Endothelial cell of umbilical vein (primary cell): ENCODE measurements at regions not wholly inside any gene's neighbourhood (a gene's known extent, or its start where the extent isn't known, plus 50 kb on each side); places are given as distances from the start of the nearest gene placed in this dataset.
"Not testable (repeated sequence)": the region's sequence is repeated elsewhere in the genome, so short reads cannot be mapped to it uniquely, and the experiment has no call there.

ENCODE experiments used
- BruUV-seq: library from RNA; stranded (reverse); fragments of 400-500 nt; replicated peaks from 2 replicates; lab custom pipeline; 2021; lab: Mats Ljungman, UMichigan
- CTCF ChIA-PET: fragments of 300-600, 350-600 bp; sonication (Branson Sonifier 250); formaldehyde crosslinking; loops from one replicate; lab custom pipeline; 2021; ENCODE audit warnings: antibody characterized with exemption, inconsistent platforms; lab: Charles Lee
- POLR2A ChIA-PET: fragments of 300-600, 350-600 bp; sonication (Branson Sonifier 250); formaldehyde crosslinking; loops from one replicate; lab custom pipeline; 2021; ENCODE audit warnings: antibody characterized with exemption, inconsistent platforms; lab: Charles Lee
- DNase-seq: peaks from one replicate; pipeline ENCODE4 v3.0.0-alpha.2; 2011; ENCODE audit warnings: low read depth, low spot score
- FAIRE-seq: peaks from 2 replicates; lab custom pipeline; 2011; peaks lifted over from hg19 to GRCh38; lab: Jason Lieb, UNC
- H2AFZ ChIP-seq: 2 replicates; pipeline ENCODE4 v1.6.0; 2012; ENCODE audit warnings: low read depth, low read length, control low read depth, inconsistent platforms
- H3K27ac ChIP-seq: 2 replicates; pipeline ENCODE4 v1.5.1; 2011; ENCODE audit warnings: low read depth, mild to moderate bottlenecking, control low read depth, low read length, moderate library complexity; ENCODE audit not compliant: insufficient read depth
- H3K27me3 ChIP-seq, 2 experiments: 2 replicates each; pipeline versions ENCODE4 v1.6.0 to v1.6.1; 2011; ENCODE audit warnings: low read length in 2 of 2, mixed read lengths in 1 of 2; ENCODE audit not compliant: control insufficient read depth in 2 of 2, insufficient read depth in 2 of 2
- H3K36me3 ChIP-seq, 2 experiments: 2 replicates in 1 of 2; 3 replicates in 1 of 2; pipeline ENCODE4 v1.5.1; 2011; ENCODE audit warnings: low read length in 2 of 2, mild to moderate bottlenecking in 1 of 2, moderate library complexity in 1 of 2; ENCODE audit not compliant: control insufficient read depth in 2 of 2, insufficient read depth in 2 of 2; ENCODE audit errors: extremely low read depth in 1 of 2
- H3K4me1 ChIP-seq: 3 replicates; pipeline ENCODE4 v1.5.1; 2011; ENCODE audit warnings: mild to moderate bottlenecking, low read length; ENCODE audit not compliant: control insufficient read depth, insufficient read depth; ENCODE audit errors: extremely low read depth
- H3K4me2 ChIP-seq: 2 replicates; pipeline ENCODE4 v1.6.1; 2011; ENCODE audit warnings: low read length, control low read depth, mixed read lengths; ENCODE audit not compliant: insufficient read depth
- H3K4me3 ChIP-seq, 3 experiments: fragments of 200-600 bp in 1 of 3; sonication (generic), shearing (Covaris generic) in 1 of 3; replicated peaks in 1 of 3; 2 replicates each; pipeline ENCODE4 v1.5.1; 2011 to 2016; ENCODE audit warnings: control low read depth in 3 of 3, low read length in 3 of 3, mild to moderate bottlenecking in 2 of 3, inconsistent platforms in 1 of 3, low read depth in 1 of 3, moderate library complexity in 1 of 3; ENCODE audit not compliant: insufficient read depth in 1 of 3
- H3K79me2 ChIP-seq: 2 replicates; pipeline ENCODE4 v1.6.0; 2012; ENCODE audit warnings: low read length, inconsistent platforms; ENCODE audit not compliant: control insufficient read depth, insufficient read depth
- H3K9ac ChIP-seq: replicated peaks from 2 replicates; pipeline ENCODE3; 2011; ENCODE audit warnings: low read length, control low read depth; ENCODE audit not compliant: insufficient read depth; ENCODE audit errors: extremely low read depth
- H3K9me1 ChIP-seq: replicated peaks from 3 replicates; pipeline ENCODE4 v1.6.0; 2011; ENCODE audit warnings: mild to moderate bottlenecking, low read length; ENCODE audit not compliant: control insufficient read depth, insufficient read depth; ENCODE audit errors: extremely low read depth
- H3K9me3 ChIP-seq: replicated peaks from 2 replicates; pipeline ENCODE4 v1.5.1; 2012; ENCODE audit warnings: low read length, inconsistent platforms; ENCODE audit not compliant: control insufficient read depth, insufficient read depth
- H4K20me1 ChIP-seq: replicated peaks from 2 replicates; pipeline ENCODE3; 2011; ENCODE audit warnings: mild to moderate bottlenecking, low read length; ENCODE audit not compliant: control insufficient read depth, insufficient read depth; ENCODE audit errors: extremely low read depth
- EZH2 ChIP-seq: IDR thresholded peaks from 2 replicates; pipeline ENCODE4 v1.6.1; 2012; ENCODE audit warnings: borderline replicate concordance, low read depth, mild to moderate bottlenecking, moderate library complexity, low read length, inconsistent platforms; ENCODE audit not compliant: severe bottlenecking
- FOS ChIP-seq: IDR thresholded peaks from 2 replicates; pipeline ENCODE4 v1.6.1; 2011; ENCODE audit warnings: mild to moderate bottlenecking, low read length, moderate library complexity, borderline replicate concordance; ENCODE audit not compliant: insufficient read depth
- GATA2 ChIP-seq: IDR thresholded peaks from 2 replicates; pipeline ENCODE4 v1.7.0; 2011; ENCODE audit warnings: low read depth, mild to moderate bottlenecking, moderate library complexity, mixed read lengths, low read length; ENCODE audit not compliant: insufficient read length, insufficient read depth
- MYC ChIP-seq: IDR thresholded peaks from one replicate; pipeline ENCODE4 v1.6.1; 2011; ENCODE audit warnings: mild to moderate bottlenecking, low read depth, low read length
- POLR2A ChIP-seq: IDR thresholded peaks from 2 replicates; pipeline ENCODE4 v1.6.1; 2012; ENCODE audit warnings: low read depth, mild to moderate bottlenecking, control low read depth, low read length
- POLR2AphosphoS5 ChIP-seq: IDR thresholded peaks from 2 replicates; pipeline ENCODE4 v1.6.1; 2012; ENCODE audit warnings: low read depth, mild to moderate bottlenecking, control low read depth, low read length, moderate library complexity; ENCODE audit not compliant: insufficient read depth
- dilution Hi-C: fragments of 300-500 bp; cut with MboI; formaldehyde crosslinking; loops from one replicate; pipeline ENCODE4 v1.15.0; 2019; ENCODE audit warnings: low sequenced_read_pairs; ENCODE audit not compliant: extremely low pct_ligation_motif_present
- intact Hi-C: fragments of 100-400 bp; cut with micrococcal nuclease; formaldehyde crosslinking; loops from one replicate; pipeline ENCODE4 v1.10.0; 2022
- TF ChIP-seq, protein P1 (sequence below), 2 donors: IDR thresholded peaks; 1 replicate in 1 of 2; 2 replicates in 1 of 2; pipeline ENCODE4 v1.5.1; 2011; ENCODE audit warnings: low read length in 2 of 2, mild to moderate bottlenecking in 2 of 2, moderate library complexity in 2 of 2, control low read depth in 1 of 2, inconsistent platforms in 1 of 2, low read depth in 1 of 2; ENCODE audit not compliant: insufficient read depth in 1 of 2; ENCODE audit errors: extremely low read depth in 1 of 2
- TF ChIP-seq, protein P2 (sequence below): IDR thresholded peaks from 2 replicates; pipeline ENCODE4 v1.6.1; 2011; ENCODE audit not compliant: insufficient read depth, insufficient read length

DNA sequence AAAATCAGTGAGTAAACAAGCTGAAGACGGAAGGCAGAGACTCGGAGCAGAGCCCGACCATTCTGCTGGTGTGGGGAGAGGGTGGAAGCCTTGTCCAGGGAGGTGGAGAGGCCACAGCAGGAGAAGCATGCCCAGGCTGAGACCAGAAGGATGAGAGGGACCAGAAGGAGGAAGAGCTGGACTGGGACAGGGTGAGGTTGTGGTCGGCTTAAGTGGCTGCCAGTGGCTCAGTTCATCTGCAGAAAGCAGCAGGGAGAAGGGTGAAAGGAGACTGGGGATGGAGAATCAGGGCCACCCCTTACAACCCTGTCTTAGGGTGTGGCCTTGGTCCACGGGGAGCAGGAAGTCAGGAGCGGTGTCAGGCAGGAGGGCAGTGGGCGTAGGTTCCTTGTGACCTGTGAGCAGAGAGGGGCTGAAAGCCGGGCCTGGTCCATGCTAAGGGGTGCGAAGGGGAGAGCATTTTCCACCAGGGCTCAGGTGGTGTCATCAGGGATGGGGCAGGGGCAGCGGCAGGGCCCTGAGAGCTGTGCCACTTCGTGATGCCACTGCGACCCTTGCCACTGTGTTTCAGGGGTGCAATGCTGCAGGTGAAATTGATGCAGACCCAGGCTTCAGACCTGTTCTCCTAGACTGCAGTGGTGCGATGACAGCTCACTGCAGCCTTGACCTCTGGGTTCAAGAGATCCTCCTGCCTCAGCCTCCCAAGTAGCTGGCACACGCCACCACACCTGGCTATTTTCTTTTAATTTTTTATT is 81.1 kb downstream of the TTLL2 start:
- dilution Hi-C loops: no loop called here

DNA sequence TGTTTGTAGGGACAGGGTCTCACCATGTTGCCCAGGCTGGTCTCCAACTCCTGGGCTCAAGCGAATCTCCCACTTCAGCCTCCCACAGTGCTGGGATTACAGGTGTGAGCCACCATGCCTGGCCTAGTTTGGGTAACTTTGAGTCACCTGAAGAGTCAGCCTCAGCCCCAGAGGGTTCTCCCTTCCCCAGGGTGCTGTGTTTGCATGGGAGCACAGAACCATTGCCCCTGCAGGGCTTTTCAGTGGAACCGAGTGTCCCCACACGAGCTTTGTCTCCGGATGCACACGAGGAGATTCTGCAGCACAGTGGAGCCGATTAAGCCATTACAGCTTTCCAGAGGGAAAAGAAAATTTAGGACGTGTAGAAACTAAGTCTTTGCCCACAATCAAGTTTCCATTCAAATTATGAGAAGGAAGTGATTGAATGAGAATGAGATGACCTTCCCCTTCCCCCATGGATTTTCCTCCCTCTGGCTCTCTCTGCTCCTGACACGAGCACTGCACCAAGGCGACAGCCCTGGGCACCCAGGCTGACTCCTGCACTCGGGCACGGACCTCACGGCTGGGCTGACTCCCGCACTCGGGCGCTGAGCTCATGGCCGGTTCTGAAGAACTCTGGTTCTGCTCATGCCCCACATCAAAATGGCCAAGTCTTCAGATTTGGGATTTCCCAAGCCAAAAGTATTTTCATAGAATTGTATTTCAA is 81.8 kb downstream of the TTLL2 start:
- POLR2A ChIA-PET, dilution Hi-C loops, H2AFZ ChIP-seq, H3K27ac ChIP-seq, H3K9ac ChIP-seq, BruUV-seq, H3K36me3 ChIP-seq, FAIRE-seq, H3K79me2 ChIP-seq, H3K4me2 ChIP-seq, H3K4me1 ChIP-seq, H3K9me1 ChIP-seq, H3K27me3 ChIP-seq, H4K20me1 ChIP-seq, H3K9me3 ChIP-seq, DNase-seq, intact Hi-C loops, CTCF ChIA-PET, H3K4me3 ChIP-seq: not testable (repeated sequence)

More for the DNA sequence above, 81.1 kb downstream of the TTLL2 start:
- H3K4me3 ChIP-seq: no peak overlapping the region
- H3K9me3 ChIP-seq: no peaks in the 10 kb centered on the region
- TF ChIP-seq EZH2: no peak
- TF ChIP-seq, protein P1, sequence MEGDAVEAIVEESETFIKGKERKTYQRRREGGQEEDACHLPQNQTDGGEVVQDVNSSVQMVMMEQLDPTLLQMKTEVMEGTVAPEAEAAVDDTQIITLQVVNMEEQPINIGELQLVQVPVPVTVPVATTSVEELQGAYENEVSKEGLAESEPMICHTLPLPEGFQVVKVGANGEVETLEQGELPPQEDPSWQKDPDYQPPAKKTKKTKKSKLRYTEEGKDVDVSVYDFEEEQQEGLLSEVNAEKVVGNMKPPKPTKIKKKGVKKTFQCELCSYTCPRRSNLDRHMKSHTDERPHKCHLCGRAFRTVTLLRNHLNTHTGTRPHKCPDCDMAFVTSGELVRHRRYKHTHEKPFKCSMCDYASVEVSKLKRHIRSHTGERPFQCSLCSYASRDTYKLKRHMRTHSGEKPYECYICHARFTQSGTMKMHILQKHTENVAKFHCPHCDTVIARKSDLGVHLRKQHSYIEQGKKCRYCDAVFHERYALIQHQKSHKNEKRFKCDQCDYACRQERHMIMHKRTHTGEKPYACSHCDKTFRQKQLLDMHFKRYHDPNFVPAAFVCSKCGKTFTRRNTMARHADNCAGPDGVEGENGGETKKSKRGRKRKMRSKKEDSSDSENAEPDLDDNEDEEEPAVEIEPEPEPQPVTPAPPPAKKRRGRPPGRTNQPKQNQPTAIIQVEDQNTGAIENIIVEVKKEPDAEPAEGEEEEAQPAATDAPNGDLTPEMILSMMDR (IDR thresholded peaks at IDR 0.05; ENCODE audit: extremely low read depth in 1 of 2, insufficient read depth in 1 of 2, low read depth in 1 of 2, low read length in 2 of 2): no peak
- TF ChIP-seq POLR2AphosphoS5: no peak
- no peak for TF ChIP-seq POLR2A
- no peak for TF ChIP-seq MYC
- TF ChIP-seq FOS: no peak
- TF ChIP-seq, protein P2, sequence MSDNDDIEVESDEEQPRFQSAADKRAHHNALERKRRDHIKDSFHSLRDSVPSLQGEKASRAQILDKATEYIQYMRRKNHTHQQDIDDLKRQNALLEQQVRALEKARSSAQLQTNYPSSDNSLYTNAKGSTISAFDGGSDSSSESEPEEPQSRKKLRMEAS: no peak
- TF ChIP-seq GATA2: no peak
- H3K4me1 ChIP-seq: no peaks in the 10 kb centered on the region
- ChIA-PET POLR2A (no interaction called here), CTCF (no interaction called here)
- no peak for DNase-seq
- H3K36me3 ChIP-seq: no peaks in the 10 kb centered on the region
- no peak overlapping the region for H2AFZ ChIP-seq
- H4K20me1 ChIP-seq: no peaks in the 10 kb centered on the region
- no peak overlapping the region for H3K27ac ChIP-seq
- no peak for FAIRE-seq
- no peaks in the 10 kb centered on the region for H3K79me2 ChIP-seq
- H3K27me3 ChIP-seq: no peaks in the 10 kb centered on the region
- no TSS peak for BruUV-seq
- no peaks in the 10 kb centered on the region for H3K9me1 ChIP-seq
- H3K9ac ChIP-seq: no peak overlapping the region
- intact Hi-C loops: no loop called here
- no peak overlapping the region for H3K4me2 ChIP-seq
